ENCODE measurements at regions not wholly inside any gene's neighbourhood (a gene's known extent, or its start where the extent isn't known, plus 50 kb on each side); places are given as distances from the start of the nearest gene placed in this dataset.
A peak's percentile ranks its signal among the peaks of the same experiment; 100 is the strongest.

DNA sequence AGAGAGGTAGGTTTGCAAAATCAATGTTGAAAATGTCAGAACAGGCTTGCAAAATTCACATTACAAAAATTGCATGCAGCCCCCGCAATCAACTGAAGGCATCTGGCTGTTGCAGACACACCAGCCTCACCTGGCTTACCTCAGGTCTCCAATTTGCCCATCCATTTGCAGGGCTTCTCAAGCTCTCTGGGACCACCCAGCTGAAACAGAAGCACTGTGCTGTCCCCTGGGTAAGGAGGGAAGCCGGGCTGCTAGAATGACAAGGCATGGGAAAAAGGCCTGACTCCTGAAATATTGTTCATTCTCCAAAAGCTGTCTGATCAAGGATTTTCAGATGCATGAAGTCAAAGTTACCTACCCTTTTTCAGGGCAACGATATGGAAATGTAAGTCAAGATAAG lies 52.6 kb upstream of the CD93 start:
- Mint-ChIP-seq H3K4me1 (ENCODE audit: low read depth) (peaks cover 17% of the 10 kb centered on the region), H3K27ac (no peak overlapping the region), H3K4me3 (no peak overlapping the region), H3K27me3 (no peaks in the 10 kb centered on the region), H3K36me3 (ENCODE audit: low read depth) (no peaks in the 10 kb centered on the region), H3K9me3 (no peaks in the 10 kb centered on the region)
- TF ChIP-seq, protein P1, sequence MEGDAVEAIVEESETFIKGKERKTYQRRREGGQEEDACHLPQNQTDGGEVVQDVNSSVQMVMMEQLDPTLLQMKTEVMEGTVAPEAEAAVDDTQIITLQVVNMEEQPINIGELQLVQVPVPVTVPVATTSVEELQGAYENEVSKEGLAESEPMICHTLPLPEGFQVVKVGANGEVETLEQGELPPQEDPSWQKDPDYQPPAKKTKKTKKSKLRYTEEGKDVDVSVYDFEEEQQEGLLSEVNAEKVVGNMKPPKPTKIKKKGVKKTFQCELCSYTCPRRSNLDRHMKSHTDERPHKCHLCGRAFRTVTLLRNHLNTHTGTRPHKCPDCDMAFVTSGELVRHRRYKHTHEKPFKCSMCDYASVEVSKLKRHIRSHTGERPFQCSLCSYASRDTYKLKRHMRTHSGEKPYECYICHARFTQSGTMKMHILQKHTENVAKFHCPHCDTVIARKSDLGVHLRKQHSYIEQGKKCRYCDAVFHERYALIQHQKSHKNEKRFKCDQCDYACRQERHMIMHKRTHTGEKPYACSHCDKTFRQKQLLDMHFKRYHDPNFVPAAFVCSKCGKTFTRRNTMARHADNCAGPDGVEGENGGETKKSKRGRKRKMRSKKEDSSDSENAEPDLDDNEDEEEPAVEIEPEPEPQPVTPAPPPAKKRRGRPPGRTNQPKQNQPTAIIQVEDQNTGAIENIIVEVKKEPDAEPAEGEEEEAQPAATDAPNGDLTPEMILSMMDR (IDR thresholded peaks at IDR 0.05) = no peak
- POLR2A ChIA-PET = no interaction called here
- intact Hi-C loops (cut with micrococcal nuclease) = no loop called here
- ATAC-seq (no peak), DNase-seq (no peak)
- CTCF ChIA-PET = no interaction called here

- no peak overlapping the region for H3K4me3 Mint-ChIP-seq
- intact Hi-C loops (cut with micrococcal nuclease) = no loop called here
- ChIA-PET POLR2A (no interaction called here), CTCF (no interaction called here)
- H3K4me1 Mint-ChIP-seq (ENCODE audit: low read depth) = peaks cover 14% of the 10 kb centered on the region
- DNase-seq (no peak), ATAC-seq (no peak)
- no peaks in the 10 kb centered on the region for H3K27me3 Mint-ChIP-seq
- TF ChIP-seq, protein P1 (IDR thresholded peaks at IDR 0.05) = no peak
- H3K9me3 Mint-ChIP-seq = no peaks in the 10 kb centered on the region
- no peak overlapping the region for H3K27ac Mint-ChIP-seq
- H3K36me3 Mint-ChIP-seq (ENCODE audit: low read depth) = no peaks in the 10 kb centered on the region
Observed at GRCh38 chr20:23138226-23138625, 52.1 kb upstream of the CD93 start.

DNA sequence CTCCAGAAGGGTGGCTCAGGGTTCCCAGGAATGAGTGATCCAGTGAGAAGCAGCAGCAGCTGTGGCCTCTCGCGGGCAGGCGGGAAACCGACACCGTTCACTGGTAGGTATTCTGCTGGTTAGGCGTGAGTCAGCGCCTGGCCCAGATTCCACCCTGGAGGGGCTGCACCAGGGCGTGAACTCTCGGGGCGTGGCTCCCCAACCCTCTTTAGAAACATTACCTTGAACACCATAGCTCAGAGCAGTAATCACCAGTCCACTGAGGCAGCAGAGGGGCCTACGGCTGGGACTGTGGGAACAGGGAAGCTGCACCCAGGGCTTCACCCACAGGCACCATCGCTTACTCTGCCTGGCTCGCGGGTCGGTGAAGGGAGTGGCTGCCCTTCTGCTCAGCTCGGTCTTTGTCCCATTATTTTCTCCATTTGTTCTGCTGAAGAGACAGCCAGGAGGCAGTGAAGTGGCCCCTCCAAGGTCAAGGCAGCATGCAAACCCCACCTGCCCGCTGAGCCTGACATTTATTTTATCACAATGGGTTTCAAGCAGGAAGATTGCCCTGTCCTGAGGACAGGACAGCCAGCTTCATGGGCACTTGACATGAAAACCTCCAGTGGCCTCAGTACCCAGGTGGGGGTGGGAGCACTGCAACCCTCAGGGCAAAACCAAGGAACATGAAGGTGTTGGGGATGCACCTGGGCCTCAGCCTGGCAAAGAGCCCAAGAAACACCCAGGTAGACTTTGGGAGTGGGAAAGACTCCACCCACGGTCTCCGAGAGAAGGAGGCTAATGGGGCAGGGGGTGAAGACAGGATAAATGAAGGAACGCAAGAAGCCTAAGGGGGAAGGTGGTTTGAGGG lies 51.0 kb upstream of the CD93 start:
- ATAC-seq (no peak), DNase-seq (no peak)
- H3K4me1 Mint-ChIP-seq (ENCODE audit: low read depth) = peaks cover 3% of the 10 kb centered on the region
- no peak overlapping the region for H3K4me3 Mint-ChIP-seq
- POLR2A ChIA-PET = no interaction called here
- CTCF ChIA-PET = no interaction called here
- intact Hi-C loops (cut with micrococcal nuclease) = no loop called here
- no peaks in the 10 kb centered on the region for H3K27me3 Mint-ChIP-seq
- no peaks in the 10 kb centered on the region for H3K36me3 Mint-ChIP-seq (ENCODE audit: low read depth)
- no peaks in the 10 kb centered on the region for H3K9me3 Mint-ChIP-seq
- TF ChIP-seq, protein P1 (IDR thresholded peaks at IDR 0.05) = no peak
- no peak overlapping the region for H3K27ac Mint-ChIP-seq

DNA sequence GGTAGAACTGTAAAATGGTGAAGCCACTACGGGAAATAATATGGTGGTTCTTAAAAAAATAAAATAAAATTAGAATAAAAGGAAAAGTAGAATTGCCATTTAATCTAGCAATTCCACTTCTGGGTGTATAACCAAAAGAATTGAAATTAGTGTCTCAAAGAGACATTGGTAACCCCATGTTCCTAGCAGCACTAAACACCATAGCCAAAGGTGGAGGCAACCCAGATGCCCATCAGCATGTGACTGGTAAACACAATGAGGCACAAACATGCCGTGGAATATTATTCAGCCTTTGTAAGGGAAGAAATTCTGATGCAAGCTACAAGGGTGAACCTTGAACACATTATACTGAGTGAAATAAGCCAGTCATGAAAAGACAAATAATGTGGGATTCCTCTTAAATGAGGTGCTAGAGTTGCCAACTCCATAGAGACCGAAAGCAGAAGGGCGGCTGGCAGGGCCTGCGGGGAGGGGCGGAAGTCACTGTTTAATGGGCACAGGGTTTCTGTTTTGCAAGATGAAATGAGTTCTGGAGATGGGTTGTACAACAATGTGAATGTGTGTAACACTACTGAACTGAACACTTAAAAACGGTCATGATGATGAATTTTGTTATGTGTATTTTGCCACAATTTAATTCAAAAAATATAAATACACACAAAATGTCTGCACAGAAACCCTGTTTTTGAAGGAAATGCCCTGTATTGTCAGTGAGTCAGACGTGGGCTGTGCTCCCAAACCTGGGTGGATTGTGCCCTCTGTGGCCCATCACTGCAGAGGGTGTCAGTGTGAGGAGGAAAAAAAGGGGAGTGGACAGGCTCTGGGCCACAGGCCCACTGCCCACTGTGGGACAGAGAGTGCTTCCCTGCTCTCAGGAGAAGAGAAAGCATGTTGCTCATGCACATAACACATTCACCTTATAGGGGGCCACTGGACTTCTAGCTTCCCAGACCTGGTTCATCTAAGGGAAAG lies 49.6 kb upstream of the CD93 start:
- no peaks in the 10 kb centered on the region for H3K4me1 Mint-ChIP-seq (ENCODE audit: low read depth)
- no peak for DNase-seq
- no peaks in the 10 kb centered on the region for H3K36me3 Mint-ChIP-seq (ENCODE audit: low read depth)
- intact Hi-C loops (cut with micrococcal nuclease) = no loop called here
- TF ChIP-seq, protein P1 (IDR thresholded peaks at IDR 0.05) = no peak
- no peak overlapping the region for H3K4me3 Mint-ChIP-seq
- H3K27me3 Mint-ChIP-seq = no peaks in the 10 kb centered on the region
- ATAC-seq = no peak
- POLR2A ChIA-PET = no interaction called here
- CTCF ChIA-PET = no interaction called here
- H3K27ac Mint-ChIP-seq = peak overlapping the region; percentile 16
- H3K9me3 Mint-ChIP-seq = no peaks in the 10 kb centered on the region

All from activated CD8-positive, alpha-beta T cell treated with anti-CD3 and anti-CD28 coated beads for 36 hours (primary cell).